DND-41 (cell line): ENCODE measurements at regions not wholly inside any gene's neighbourhood (a gene's known extent, or its start where the extent isn't known, plus 50 kb on each side); places are given as distances from the start of the nearest gene placed in this dataset.

Experiments
- ATAC-seq: fragments of 200-7000 bp; cut with Tn5 transposase; 3 replicates; pipeline ENCODE4 v1.9.1; 2021; ENCODE audit warnings: low read depth; ENCODE audit not compliant: insufficient read depth
- DNase-seq: peaks from one replicate; pipeline ENCODE4 v3.0.0-alpha.2; 2020
- H2AFZ ChIP-seq: 2 replicates; pipeline ENCODE4 v1.6.0; 2012; ENCODE audit warnings: low read depth, low read length
- H3K27ac ChIP-seq: 2 replicates; pipeline ENCODE4 v1.5.1; 2012; ENCODE audit warnings: low read length, inconsistent platforms
- H3K27me3 ChIP-seq: fragments of 200-600 bp; sonication (generic); 2 replicates; pipeline ENCODE4 v1.6.0; 2012; ENCODE audit warnings: low read length, mild to moderate bottlenecking, inconsistent platforms; ENCODE audit not compliant: insufficient read depth, poor library complexity
- H3K36me3 ChIP-seq: 2 replicates; pipeline ENCODE4 v1.5.1; 2012; ENCODE audit warnings: low read length, inconsistent platforms; ENCODE audit not compliant: insufficient read depth
- H3K4me1 ChIP-seq: 2 replicates; pipeline ENCODE4 v1.5.1; 2012; ENCODE audit warnings: mild to moderate bottlenecking, low read length; ENCODE audit not compliant: insufficient read depth
- H3K4me2 ChIP-seq: 2 replicates; pipeline ENCODE4 v1.6.0; 2012; ENCODE audit warnings: mild to moderate bottlenecking, moderate library complexity, low read length, inconsistent platforms; ENCODE audit not compliant: insufficient read depth
- H3K4me3 ChIP-seq, 2 experiments: fragments of 200-600 bp in 1 of 2; shearing (Covaris generic) in 1 of 2; 2 replicates each; pipeline ENCODE4 v1.5.1; 2012 to 2016; ENCODE audit warnings: inconsistent platforms in 2 of 2, low read length in 2 of 2, mild to moderate bottlenecking in 2 of 2, low read depth in 1 of 2, moderate library complexity in 1 of 2
- H3K79me2 ChIP-seq: 2 replicates; pipeline ENCODE4 v1.6.0; 2012; ENCODE audit warnings: low read length, inconsistent platforms; ENCODE audit not compliant: insufficient read depth
- H3K9ac ChIP-seq: 2 replicates; pipeline ENCODE4 v1.6.0; 2012; ENCODE audit warnings: low read depth, mild to moderate bottlenecking, inconsistent platforms, low read length, moderate library complexity
- H3K9me3 ChIP-seq: 2 replicates; pipeline ENCODE4 v1.5.1; 2012; ENCODE audit warnings: low read length, moderate library complexity, mild to moderate bottlenecking, inconsistent platforms; ENCODE audit not compliant: insufficient read depth, severe bottlenecking
- H4K20me1 ChIP-seq: 2 replicates; pipeline ENCODE4 v1.6.0; 2012; ENCODE audit warnings: low read length; ENCODE audit not compliant: insufficient read depth
- CTCF ChIP-seq: IDR thresholded peaks from 2 replicates; pipeline ENCODE4 v1.5.1; 2012; ENCODE audit warnings: borderline replicate concordance, low read length, moderate library complexity, mild to moderate bottlenecking; ENCODE audit not compliant: poor library complexity, severe bottlenecking; ENCODE audit errors: extremely low read depth
- EZH2 ChIP-seq: IDR thresholded peaks from 3 replicates; pipeline ENCODE4 v1.6.1; 2012; ENCODE audit warnings: borderline replicate concordance, low read depth, mild to moderate bottlenecking, moderate library complexity, low read length, inconsistent platforms; ENCODE audit not compliant: severe bottlenecking

GRCh38 chr17:56656701-56657327 lies 63.3 kb downstream of the NOG start:
- Histone ChIP-seq H3K79me2 (no peaks in the 10 kb centered on the region), H4K20me1 (no peaks in the 10 kb centered on the region), H3K9ac (no peak overlapping the region), H3K4me3 (no peak overlapping the region), H3K9me3 (no peaks in the 10 kb centered on the region), H3K27me3 (no peaks in the 10 kb centered on the region), H2AFZ (no peak overlapping the region), H3K27ac (no peak overlapping the region), H3K36me3 (no peaks in the 10 kb centered on the region), H3K4me2 (no peak overlapping the region), H3K4me1 (no peaks in the 10 kb centered on the region)
- ATAC-seq (no peak), DNase-seq (no peak)
- TF ChIP-seq CTCF (no peak), EZH2 (no peak)

- Histone ChIP-seq H4K20me1 (no peaks in the 10 kb centered on the region), H2AFZ (no peak overlapping the region), H3K4me3 (no peak overlapping the region), H3K4me2 (no peak overlapping the region), H3K4me1 (no peaks in the 10 kb centered on the region), H3K36me3 (no peaks in the 10 kb centered on the region), H3K27me3 (no peaks in the 10 kb centered on the region), H3K27ac (no peak overlapping the region), H3K79me2 (no peaks in the 10 kb centered on the region), H3K9me3 (no peaks in the 10 kb centered on the region), H3K9ac (no peak overlapping the region)
- ATAC-seq: no peak
- TF ChIP-seq EZH2: no peak
- TF ChIP-seq CTCF: no peak
- no peak for DNase-seq
Observed at GRCh38 chr17:56658648-56659047, 65.1 kb downstream of the NOG start.

- no peaks in the 10 kb centered on the region for H3K4me1 ChIP-seq
- ATAC-seq (no peak), DNase-seq (no peak)
- no peak overlapping the region for H2AFZ ChIP-seq
- no peaks in the 10 kb centered on the region for H3K9me3 ChIP-seq
- TF ChIP-seq CTCF (no peak), EZH2 (no peak)
- H3K79me2 ChIP-seq: no peaks in the 10 kb centered on the region
- H4K20me1 ChIP-seq: no peaks in the 10 kb centered on the region
- no peak overlapping the region for H3K9ac ChIP-seq
- no peak overlapping the region for H3K27ac ChIP-seq
- no peak overlapping the region for H3K4me3 ChIP-seq
- H3K27me3 ChIP-seq: no peaks in the 10 kb centered on the region
- no peak overlapping the region for H3K4me2 ChIP-seq
- no peaks in the 10 kb centered on the region for H3K36me3 ChIP-seq
Observed at GRCh38 chr17:56659622-56660021, 66.1 kb downstream of the NOG start.
